ENCODE measurements at regions not wholly inside any gene's neighbourhood (a gene's known extent, or its start where the extent isn't known, plus 50 kb on each side); places are given as distances from the start of the nearest gene placed in this dataset.

- TF ChIP-seq CTCF (IDR thresholded peaks at IDR 0.05) = no peak
These were observed 92.9 kb downstream of the SPTSSA start for GRCh38 chr14:34368971-34369647.

GRCh38 chr14:34368115-34368970 is 93.7 kb downstream of the SPTSSA start:
- no peak for TF ChIP-seq CTCF (IDR thresholded peaks at IDR 0.05)

- peak; percentile 32; the same call in 1 of the 2 replicates for TF ChIP-seq CTCF (IDR thresholded peaks at IDR 0.05)
These were observed 96.6 kb downstream of the SPTSSA start for GRCh38 chr14:34365309-34365915.

GRCh38 chr14:34364201-34364600 is 97.8 kb downstream of the SPTSSA start:
- no peak for TF ChIP-seq CTCF (IDR thresholded peaks at IDR 0.05)

GRCh38 chr14:34363733-34364134 is 98.3 kb downstream of the SPTSSA start:
- no peak for TF ChIP-seq CTCF (IDR thresholded peaks at IDR 0.05)

- no peak for TF ChIP-seq CTCF (IDR thresholded peaks at IDR 0.05)
These were observed 99.3 kb downstream of the SPTSSA start for GRCh38 chr14:34362641-34363251.

GRCh38 chr14:34361504-34362011 is 100.5 kb downstream of the SPTSSA start:
- no peak for TF ChIP-seq CTCF (IDR thresholded peaks at IDR 0.05)
